Uterus (tissue), 2 donors: ENCODE measurements at regions not wholly inside any gene's neighbourhood (a gene's known extent, or its start where the extent isn't known, plus 50 kb on each side); places are given as distances from the start of the nearest gene placed in this dataset.

Source experiments
- POLR2A ChIP-seq, 2 donors: fragments of 450-650 bp; IDR thresholded peaks; one replicate each; pipeline ENCODE4 v1.6.1; 2016; ENCODE audit warnings: antibody characterized with exemption in 2 of 2, mild to moderate bottlenecking in 1 of 2, moderate library complexity in 1 of 2
- TF ChIP-seq, protein P1 (sequence below), 4 experiments: fragments of 200-600 bp in 2 of 4; fragments of 450-650 bp in 2 of 4; sonication (generic) in 2 of 4; IDR thresholded peaks; one replicate each; pipeline ENCODE4 v1.5.1; 2016 to 2019; ENCODE audit warnings: antibody characterized with exemption in 4 of 4, mild to moderate bottlenecking in 2 of 4, moderate library complexity in 1 of 4

DNA sequence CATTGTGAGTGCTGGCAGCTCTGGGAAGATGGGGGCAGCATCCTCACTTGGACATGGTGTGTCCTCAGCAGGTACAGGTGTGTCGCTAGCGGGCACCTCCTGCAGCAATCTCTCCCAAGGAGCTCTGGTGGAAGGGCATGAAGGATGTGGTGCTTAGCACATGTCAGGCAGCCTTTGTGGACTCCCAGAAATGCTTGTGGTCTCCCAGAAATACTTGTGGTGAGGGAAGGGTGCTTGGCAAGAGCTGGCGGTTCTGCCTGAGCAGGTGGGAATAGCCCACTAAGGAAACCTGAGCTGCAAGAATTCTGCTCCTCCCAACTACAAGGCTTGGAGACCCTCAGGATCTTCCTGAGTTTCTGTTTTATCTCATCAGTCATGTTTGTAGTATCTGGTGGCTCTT lies 371.6 kb downstream of the PRDM2 start:
- TF ChIP-seq, protein P1, sequence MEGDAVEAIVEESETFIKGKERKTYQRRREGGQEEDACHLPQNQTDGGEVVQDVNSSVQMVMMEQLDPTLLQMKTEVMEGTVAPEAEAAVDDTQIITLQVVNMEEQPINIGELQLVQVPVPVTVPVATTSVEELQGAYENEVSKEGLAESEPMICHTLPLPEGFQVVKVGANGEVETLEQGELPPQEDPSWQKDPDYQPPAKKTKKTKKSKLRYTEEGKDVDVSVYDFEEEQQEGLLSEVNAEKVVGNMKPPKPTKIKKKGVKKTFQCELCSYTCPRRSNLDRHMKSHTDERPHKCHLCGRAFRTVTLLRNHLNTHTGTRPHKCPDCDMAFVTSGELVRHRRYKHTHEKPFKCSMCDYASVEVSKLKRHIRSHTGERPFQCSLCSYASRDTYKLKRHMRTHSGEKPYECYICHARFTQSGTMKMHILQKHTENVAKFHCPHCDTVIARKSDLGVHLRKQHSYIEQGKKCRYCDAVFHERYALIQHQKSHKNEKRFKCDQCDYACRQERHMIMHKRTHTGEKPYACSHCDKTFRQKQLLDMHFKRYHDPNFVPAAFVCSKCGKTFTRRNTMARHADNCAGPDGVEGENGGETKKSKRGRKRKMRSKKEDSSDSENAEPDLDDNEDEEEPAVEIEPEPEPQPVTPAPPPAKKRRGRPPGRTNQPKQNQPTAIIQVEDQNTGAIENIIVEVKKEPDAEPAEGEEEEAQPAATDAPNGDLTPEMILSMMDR (IDR thresholded peaks at IDR 0.05): no peak
- TF ChIP-seq POLR2A (IDR thresholded peaks at IDR 0.05): no peak
